ENCODE measurements at regions not wholly inside any gene's neighbourhood (a gene's known extent, or its start where the extent isn't known, plus 50 kb on each side); places are given as distances from the start of the nearest gene placed in this dataset.

DNA sequence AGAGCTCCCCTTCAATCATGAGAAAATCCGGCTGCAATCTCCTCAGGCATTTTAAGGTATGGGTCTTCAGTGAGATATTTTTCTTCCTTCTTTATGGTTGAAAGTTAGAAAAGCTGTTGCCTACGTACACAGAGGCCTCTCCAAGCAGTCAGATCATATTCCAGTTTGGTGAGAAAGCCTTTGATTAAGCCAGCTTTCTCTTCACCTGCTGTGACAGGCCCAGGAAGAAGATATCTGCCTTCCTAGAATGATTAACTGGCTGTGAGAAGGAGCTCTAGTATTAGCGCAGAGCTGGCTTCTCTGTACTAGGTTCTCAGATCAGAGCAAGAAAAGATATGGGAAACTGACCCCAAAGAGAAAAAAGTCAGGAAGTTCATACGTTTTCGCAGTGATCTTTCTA is 585.0 kb upstream of the CHAC2 start:
- Histone ChIP-seq H3K27ac (no peak overlapping the region), H3K4me1 (no peaks in the 10 kb centered on the region), H3K36me3 (no peaks in the 10 kb centered on the region), H3K4me3 (no peak overlapping the region), H3K27me3 (no peaks in the 10 kb centered on the region), H3K9me3 (no peaks in the 10 kb centered on the region)
- ATAC-seq (ENCODE audit: low FRiP score in 2 of 2) = no peak
- DNase-seq = no peak
- WGBS, 2 donors = 81 to 83% methylated on average over 5 of the region's 5 CpGs
- TF ChIP-seq POLR2A (IDR thresholded peaks at IDR 0.05) (no peak), POLR2AphosphoS5 (IDR thresholded peaks at IDR 0.05) (no peak), EP300 (IDR thresholded peaks at IDR 0.05) (no peak)

DNA sequence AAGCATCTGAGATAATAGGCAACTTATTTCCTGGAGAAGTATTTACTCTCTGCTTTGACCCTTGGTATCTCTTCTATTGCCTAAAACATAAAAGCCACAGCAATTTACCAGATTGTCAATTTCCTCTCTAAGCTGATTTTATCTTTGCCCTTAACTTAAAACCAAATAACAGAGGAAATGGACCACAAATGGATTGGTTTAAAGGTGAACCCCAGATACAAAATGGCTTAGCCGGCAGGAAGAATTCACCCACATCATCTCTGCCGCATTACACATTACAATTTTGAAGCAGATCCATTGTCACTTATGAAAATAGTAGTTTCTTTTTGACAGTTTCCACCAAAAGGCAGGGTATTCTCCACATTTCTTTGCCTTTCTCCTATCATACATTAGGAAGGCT is 585.8 kb upstream of the CHAC2 start:
- 76 to 91% methylated on average over 2 of the region's 2 CpGs for WGBS, 2 donors
- no peaks in the 10 kb centered on the region for H3K27me3 ChIP-seq
- DNase-seq (no peak), ATAC-seq (ENCODE audit: low FRiP score in 2 of 2) (no peak)
- no peaks in the 10 kb centered on the region for H3K9me3 ChIP-seq
- H3K4me1 ChIP-seq = no peaks in the 10 kb centered on the region
- TF ChIP-seq EP300 (IDR thresholded peaks at IDR 0.05) (no peak), POLR2A (IDR thresholded peaks at IDR 0.05) (no peak), POLR2AphosphoS5 (IDR thresholded peaks at IDR 0.05) (no peak)
- TF ChIP-seq, protein P1, sequence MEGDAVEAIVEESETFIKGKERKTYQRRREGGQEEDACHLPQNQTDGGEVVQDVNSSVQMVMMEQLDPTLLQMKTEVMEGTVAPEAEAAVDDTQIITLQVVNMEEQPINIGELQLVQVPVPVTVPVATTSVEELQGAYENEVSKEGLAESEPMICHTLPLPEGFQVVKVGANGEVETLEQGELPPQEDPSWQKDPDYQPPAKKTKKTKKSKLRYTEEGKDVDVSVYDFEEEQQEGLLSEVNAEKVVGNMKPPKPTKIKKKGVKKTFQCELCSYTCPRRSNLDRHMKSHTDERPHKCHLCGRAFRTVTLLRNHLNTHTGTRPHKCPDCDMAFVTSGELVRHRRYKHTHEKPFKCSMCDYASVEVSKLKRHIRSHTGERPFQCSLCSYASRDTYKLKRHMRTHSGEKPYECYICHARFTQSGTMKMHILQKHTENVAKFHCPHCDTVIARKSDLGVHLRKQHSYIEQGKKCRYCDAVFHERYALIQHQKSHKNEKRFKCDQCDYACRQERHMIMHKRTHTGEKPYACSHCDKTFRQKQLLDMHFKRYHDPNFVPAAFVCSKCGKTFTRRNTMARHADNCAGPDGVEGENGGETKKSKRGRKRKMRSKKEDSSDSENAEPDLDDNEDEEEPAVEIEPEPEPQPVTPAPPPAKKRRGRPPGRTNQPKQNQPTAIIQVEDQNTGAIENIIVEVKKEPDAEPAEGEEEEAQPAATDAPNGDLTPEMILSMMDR (IDR thresholded peaks at IDR 0.05) = no peak
- H3K27ac ChIP-seq = no peak overlapping the region
- no peak overlapping the region for H3K4me3 ChIP-seq
- no peaks in the 10 kb centered on the region for H3K36me3 ChIP-seq

DNA sequence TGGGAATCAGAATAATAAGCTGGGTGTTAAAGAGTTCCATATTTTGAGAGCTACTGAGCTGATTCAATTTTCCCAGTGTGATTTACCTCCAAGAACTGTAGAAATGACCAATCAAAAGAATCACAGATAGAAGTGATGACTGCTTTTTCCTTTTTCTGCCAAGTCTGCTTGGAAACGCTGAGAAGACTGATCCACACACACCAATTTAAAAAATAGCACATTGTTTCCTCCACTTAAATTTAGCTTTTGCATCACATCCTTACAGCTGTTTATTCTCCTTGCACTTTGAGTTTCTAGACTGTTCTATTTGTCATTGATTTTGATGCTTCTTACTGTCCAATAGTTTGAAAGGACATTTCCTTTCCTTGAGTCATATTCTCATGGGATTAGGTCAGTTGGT is 590.3 kb upstream of the CHAC2 start:
- WGBS, 2 donors = 48 to 67% methylated on average over 1 of the region's 1 CpG
- no peaks in the 10 kb centered on the region for H3K27me3 ChIP-seq
- DNase-seq (no peak), ATAC-seq (ENCODE audit: low FRiP score in 2 of 2) (no peak)
- no peak overlapping the region for H3K4me3 ChIP-seq
- H3K4me1 ChIP-seq = no peaks in the 10 kb centered on the region
- TF ChIP-seq POLR2AphosphoS5 (IDR thresholded peaks at IDR 0.05) = no peak
- no peak for TF ChIP-seq EP300 (IDR thresholded peaks at IDR 0.05)
- TF ChIP-seq, protein P1 (IDR thresholded peaks at IDR 0.05) = no peak
- TF ChIP-seq POLR2A (IDR thresholded peaks at IDR 0.05) = no peak
- H3K36me3 ChIP-seq = no peaks in the 10 kb centered on the region
- H3K27ac ChIP-seq = no peak overlapping the region
- H3K9me3 ChIP-seq = no peaks in the 10 kb centered on the region

DNA sequence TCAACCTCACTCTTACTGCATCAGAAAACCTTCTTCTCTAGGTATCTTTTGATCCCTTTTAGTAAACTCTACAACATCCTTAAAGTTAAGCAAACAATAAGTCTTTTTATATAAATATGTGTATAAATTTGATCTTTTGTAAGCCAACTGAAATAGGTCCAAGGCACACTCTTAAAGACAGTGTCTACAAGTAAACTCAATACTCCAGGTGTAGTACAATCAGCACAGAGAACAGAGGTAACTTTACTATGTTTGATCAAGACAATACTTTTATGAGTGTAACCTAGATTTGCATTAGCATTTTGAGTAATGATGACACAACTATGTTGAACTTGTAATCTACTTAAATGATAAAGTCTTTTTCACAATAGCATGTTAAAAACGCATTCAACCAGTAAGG is 593.1 kb upstream of the CHAC2 start:
- no peaks in the 10 kb centered on the region for H3K36me3 ChIP-seq
- H3K4me1 ChIP-seq = no peaks in the 10 kb centered on the region
- no peaks in the 10 kb centered on the region for H3K27me3 ChIP-seq
- no peak for ATAC-seq (ENCODE audit: low FRiP score in 2 of 2)
- WGBS, 2 donors = 65 to 70% methylated on average over 1 of the region's 1 CpG
- H3K4me3 ChIP-seq = no peak overlapping the region
- TF ChIP-seq POLR2A (IDR thresholded peaks at IDR 0.05) = no peak
- TF ChIP-seq, protein P1 (IDR thresholded peaks at IDR 0.05) = no peak
- no peak for TF ChIP-seq POLR2AphosphoS5 (IDR thresholded peaks at IDR 0.05)
- TF ChIP-seq EP300 (IDR thresholded peaks at IDR 0.05) = no peak
- H3K9me3 ChIP-seq = no peaks in the 10 kb centered on the region
- no peak for DNase-seq
- no peak overlapping the region for H3K27ac ChIP-seq

DNA sequence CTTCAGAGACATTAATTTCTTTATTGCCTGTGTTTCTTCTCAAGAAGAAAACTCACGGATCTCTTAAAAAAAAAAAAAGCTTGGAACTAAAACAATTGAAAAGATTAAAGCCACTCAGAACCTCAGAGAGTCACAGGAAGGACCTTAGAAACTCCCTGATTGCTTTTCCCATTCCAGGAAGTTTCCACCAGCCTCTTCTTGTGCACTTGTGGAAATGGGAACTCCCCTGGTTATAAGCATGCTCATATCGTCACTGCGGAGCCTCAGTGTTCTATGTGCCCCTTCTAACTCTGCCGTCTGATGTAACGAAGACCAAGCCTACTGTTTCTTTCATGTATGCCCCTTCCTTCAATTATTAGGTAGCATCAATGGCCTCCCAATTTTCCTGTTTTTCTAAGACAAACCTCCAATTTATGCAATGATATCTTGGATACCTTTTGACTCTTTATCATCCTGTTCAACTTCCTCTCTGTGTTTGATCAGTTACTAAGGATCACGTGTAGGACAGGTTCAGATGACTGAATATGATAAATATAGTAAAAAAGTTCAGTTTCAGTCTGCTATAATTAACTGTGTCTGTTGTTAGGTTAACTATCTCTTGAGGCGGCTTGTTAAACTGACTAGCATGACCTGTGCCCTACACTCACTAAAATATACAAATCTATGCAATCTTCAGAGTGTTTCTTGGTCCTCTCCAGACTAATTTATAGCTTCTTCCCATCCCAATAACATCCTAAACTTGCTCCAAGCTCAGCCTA is 593.7 kb upstream of the CHAC2 start:
- no peak for TF ChIP-seq EP300 (IDR thresholded peaks at IDR 0.05)
- TF ChIP-seq, protein P1 (IDR thresholded peaks at IDR 0.05) = no peak
- H3K27me3 ChIP-seq = no peaks in the 10 kb centered on the region
- peak in 1 of 2 donors; percentile 21 for DNase-seq
- H3K9me3 ChIP-seq = no peaks in the 10 kb centered on the region
- WGBS, 2 donors = 60 to 66% methylated on average over 7 of the region's 7 CpGs
- H3K36me3 ChIP-seq = no peaks in the 10 kb centered on the region
- ATAC-seq (ENCODE audit: low FRiP score in 2 of 2) = no peak
- no peak overlapping the region for H3K27ac ChIP-seq
- H3K4me3 ChIP-seq = no peak overlapping the region
- no peaks in the 10 kb centered on the region for H3K4me1 ChIP-seq
